ENCODE measurements at regions not wholly inside any gene's neighbourhood (a gene's known extent, or its start where the extent isn't known, plus 50 kb on each side); places are given as distances from the start of the nearest gene placed in this dataset.

- peak overlapping the region in 3 of 7 experiments; percentile 28 to 52 (median 28) for H3K4me3 ChIP-seq (ENCODE audit: control insufficient read depth in 1 of 7, extremely low read depth in 1 of 7, insufficient read depth in 4 of 7, low read depth in 2 of 7, low read length in 6 of 7)
Observed at GRCh38 chr1:234844479-234845031, 234.6 kb upstream of the IRF2BP2 start.

GRCh38 chr1:234843946-234844345, 234.0 kb upstream of the IRF2BP2 start:
- H3K4me1 ChIP-seq (ENCODE audit: control extremely low read depth in 1 of 4, control insufficient read depth in 4 of 4, insufficient read depth in 4 of 4, low read length in 3 of 4) = peaks cover 47 to 80% (median 56%) of the 10 kb centered on the region in 4 experiments

More at GRCh38 chr1:234844479-234845031, 234.6 kb upstream of the IRF2BP2 start:
- WGBS (ENCODE audit: insufficient coverage) = 46% methylated on average over 3 of the region's 7 CpGs
- POLR2A ChIA-PET = interaction anchor here (0.7 to 1.4 kb wide), 3 partner anchors 18 to 660 kb away, joined by 4 to 5 read pairs (median 5); no protein-coding TSS in a partner anchor
- peaks cover 49 to 79% (median 58%) of the 10 kb centered on the region in 4 experiments for H3K4me1 ChIP-seq (ENCODE audit: control extremely low read depth in 1 of 4, control insufficient read depth in 4 of 4, insufficient read depth in 4 of 4, low read length in 3 of 4)
- no peaks in the 10 kb centered on the region for H3K36me3 ChIP-seq (ENCODE audit: control insufficient read depth in 4 of 4, insufficient read depth in 4 of 4, low read length in 3 of 4)
- H3K27ac ChIP-seq (ENCODE audit: insufficient read depth in 1 of 2, low read depth in 1 of 2, low read length in 2 of 2, poor library complexity in 1 of 2, severe bottlenecking in 2 of 2) = peak overlapping the region; percentile 10 to 52
- no peaks in the 10 kb centered on the region for H3K27me3 ChIP-seq (replicated peaks in 2 of 5; ENCODE audit: control insufficient read depth in 4 of 5, insufficient read depth in 5 of 5, low read length in 4 of 5)
- DNase-seq = peak in 1 of 3 donors; percentile 47
- H3K9me3 ChIP-seq (ENCODE audit: control extremely low read depth in 1 of 5, control insufficient read depth in 4 of 5, insufficient read depth in 2 of 5, low read depth in 1 of 5, low read length in 4 of 5) = no peaks in the 10 kb centered on the region
- CTCF ChIA-PET = interaction anchor here (1.0 to 2.4 kb wide), 11 partner anchors 10 to 238 kb away, joined by 3 to 6 read pairs (median 3); partner anchors contain the start of gene IRF2BP2

DNA sequence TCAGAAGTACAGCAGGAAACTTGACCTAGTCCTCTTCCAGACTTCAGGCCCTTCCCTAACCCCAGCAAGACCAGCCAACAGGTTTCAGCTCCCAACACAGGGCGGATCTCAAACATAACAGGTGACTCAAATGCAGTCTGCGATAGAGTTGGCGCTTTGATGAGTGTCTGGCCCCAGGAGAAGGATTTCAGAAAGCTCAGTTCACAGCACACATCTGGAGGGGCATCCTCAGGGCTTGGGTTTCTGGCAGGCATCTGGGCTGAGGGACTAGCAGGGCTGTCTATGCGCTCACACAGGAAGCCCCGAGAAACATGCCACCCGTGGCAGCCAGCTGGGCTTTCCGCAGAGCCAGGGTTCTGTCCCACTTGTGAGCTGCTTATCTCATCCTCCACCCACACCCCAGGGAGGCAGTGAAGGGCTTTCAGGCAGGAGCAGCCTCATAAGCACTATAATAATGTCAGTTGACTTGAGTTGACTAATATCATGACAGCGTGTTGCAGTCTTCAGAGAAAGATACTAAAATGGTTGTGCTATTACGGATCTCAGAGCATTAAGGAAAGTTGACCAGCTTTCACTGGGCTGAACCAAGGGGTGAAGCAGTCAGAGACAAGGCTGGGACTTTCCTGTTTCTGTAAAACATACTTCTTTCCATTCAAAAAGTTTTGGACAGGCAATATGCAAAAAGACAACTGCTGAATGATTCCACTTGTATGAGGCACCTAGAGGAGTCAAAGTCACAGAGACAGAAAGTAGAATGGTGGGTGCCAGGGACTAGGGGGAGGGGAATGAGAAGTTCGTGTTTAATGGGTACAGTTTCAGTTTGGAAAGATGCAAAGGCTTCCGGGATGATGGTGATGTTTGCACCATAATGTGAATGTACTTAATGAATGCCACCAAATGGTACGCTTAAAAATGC, 233.0 kb upstream of the IRF2BP2 start:
- ChIA-PET CTCF (interaction anchor here (0.7 to 2.5 kb wide), 8 partner anchors 10 to 119 kb away, joined by 3 to 12 read pairs (median 3); no protein-coding TSS in a partner anchor), POLR2A (interaction anchor here (0.6 to 1.4 kb wide), 5 partner anchors 16 to 231 kb away, joined by 3 to 5 read pairs (median 3); no protein-coding TSS in a partner anchor)

More at GRCh38 chr1:234843946-234844345, 234.0 kb upstream of the IRF2BP2 start:
- H3K9me3 ChIP-seq (ENCODE audit: control extremely low read depth in 1 of 5, control insufficient read depth in 4 of 5, insufficient read depth in 2 of 5, low read depth in 1 of 5, low read length in 4 of 5) = no peaks in the 10 kb centered on the region
- peak overlapping the region in 1 of 7 experiments; percentile 28 for H3K4me3 ChIP-seq (ENCODE audit: control insufficient read depth in 1 of 7, extremely low read depth in 1 of 7, insufficient read depth in 4 of 7, low read depth in 2 of 7, low read length in 6 of 7)
- peak overlapping the region in 1 of 2 experiments; percentile 10 for H3K27ac ChIP-seq (ENCODE audit: insufficient read depth in 1 of 2, low read depth in 1 of 2, low read length in 2 of 2, poor library complexity in 1 of 2, severe bottlenecking in 2 of 2)
- ChIA-PET CTCF (interaction anchor here (0.7 to 2.4 kb wide), 5 partner anchors 11 to 234 kb away, joined by 3 to 6 read pairs (median 3); partner anchors contain the start of gene IRF2BP2), POLR2A (interaction anchor here (1.4 kb wide), 2 partner anchors 17 to 120 kb away, joined by 4 to 5 read pairs; no protein-coding TSS in a partner anchor)
- WGBS (ENCODE audit: insufficient coverage) = no CpG with 5 or more reads among the region's 3 CpGs
- no peaks in the 10 kb centered on the region for H3K27me3 ChIP-seq (replicated peaks in 2 of 5; ENCODE audit: control insufficient read depth in 4 of 5, insufficient read depth in 5 of 5, low read length in 4 of 5)
- H3K36me3 ChIP-seq (ENCODE audit: control insufficient read depth in 4 of 4, insufficient read depth in 4 of 4, low read length in 3 of 4) = no peaks in the 10 kb centered on the region
- DNase-seq = no peak

GRCh38 chr1:234841710-234842231, 231.8 kb upstream of the IRF2BP2 start:
- Histone ChIP-seq H3K9me3 (ENCODE audit: control extremely low read depth in 1 of 5, control insufficient read depth in 4 of 5, insufficient read depth in 2 of 5, low read depth in 1 of 5, low read length in 4 of 5) (no peaks in the 10 kb centered on the region), H3K4me1 (ENCODE audit: control extremely low read depth in 1 of 4, control insufficient read depth in 4 of 4, insufficient read depth in 4 of 4, low read length in 3 of 4) (peaks cover 47 to 74% (median 57%) of the 10 kb centered on the region in 4 experiments), H3K27me3 (replicated peaks in 2 of 5; ENCODE audit: control insufficient read depth in 4 of 5, insufficient read depth in 5 of 5, low read length in 4 of 5) (no peaks in the 10 kb centered on the region), H3K27ac (ENCODE audit: insufficient read depth in 1 of 2, low read depth in 1 of 2, low read length in 2 of 2, poor library complexity in 1 of 2, severe bottlenecking in 2 of 2) (no peak overlapping the region), H3K4me3 (ENCODE audit: control insufficient read depth in 1 of 7, extremely low read depth in 1 of 7, insufficient read depth in 4 of 7, low read depth in 2 of 7, low read length in 6 of 7) (peak overlapping the region in 1 of 7 experiments; percentile 18), H3K36me3 (ENCODE audit: control insufficient read depth in 4 of 4, insufficient read depth in 4 of 4, low read length in 3 of 4) (no peaks in the 10 kb centered on the region)
- WGBS (ENCODE audit: insufficient coverage) = 90% methylated on average over 5 of the region's 7 CpGs
- POLR2A ChIA-PET = interaction anchor here (0.5 to 1.1 kb wide), 5 partner anchors 67 to 230 kb away, joined by 3 to 10 read pairs (median 3); no protein-coding TSS in a partner anchor
- peak in 2 of 3 donors; percentile 79 to 80 for DNase-seq
- CTCF ChIA-PET = interaction anchor here (0.8 to 2.5 kb wide), 11 partner anchors 8 to 138 kb away, joined by 3 to 12 read pairs (median 3); no protein-coding TSS in a partner anchor

More for the DNA sequence above, 233.0 kb upstream of the IRF2BP2 start:
- Histone ChIP-seq H3K27ac (ENCODE audit: insufficient read depth in 1 of 2, low read depth in 1 of 2, low read length in 2 of 2, poor library complexity in 1 of 2, severe bottlenecking in 2 of 2) (peak overlapping the region; percentile 16 to 51), H3K4me1 (ENCODE audit: control extremely low read depth in 1 of 4, control insufficient read depth in 4 of 4, insufficient read depth in 4 of 4, low read length in 3 of 4) (peaks cover 47 to 81% (median 58%) of the 10 kb centered on the region in 4 experiments), H3K4me3 (ENCODE audit: control insufficient read depth in 1 of 7, extremely low read depth in 1 of 7, insufficient read depth in 4 of 7, low read depth in 2 of 7, low read length in 6 of 7) (peak overlapping the region in 3 of 7 experiments; percentile 2 to 39 (median 15)), H3K9me3 (ENCODE audit: control extremely low read depth in 1 of 5, control insufficient read depth in 4 of 5, insufficient read depth in 2 of 5, low read depth in 1 of 5, low read length in 4 of 5) (no peaks in the 10 kb centered on the region), H3K27me3 (replicated peaks in 2 of 5; ENCODE audit: control insufficient read depth in 4 of 5, insufficient read depth in 5 of 5, low read length in 4 of 5) (no peaks in the 10 kb centered on the region), H3K36me3 (ENCODE audit: control insufficient read depth in 4 of 4, insufficient read depth in 4 of 4, low read length in 3 of 4) (no peaks in the 10 kb centered on the region)
- peak; percentile 36 to 93 (median 87) for DNase-seq
- 43% methylated on average over 12 of the region's 12 CpGs for WGBS (ENCODE audit: insufficient coverage)

GRCh38 chr1:234841281-234841680, 231.3 kb upstream of the IRF2BP2 start:
- no peaks in the 10 kb centered on the region for H3K27me3 ChIP-seq (replicated peaks in 2 of 5; ENCODE audit: control insufficient read depth in 4 of 5, insufficient read depth in 5 of 5, low read length in 4 of 5)
- H3K27ac ChIP-seq (ENCODE audit: insufficient read depth in 1 of 2, low read depth in 1 of 2, low read length in 2 of 2, poor library complexity in 1 of 2, severe bottlenecking in 2 of 2) = no peak overlapping the region
- CTCF ChIA-PET = interaction anchor here (0.8 to 2.5 kb wide), 9 partner anchors 8 to 139 kb away, joined by 3 to 12 read pairs (median 3); no protein-coding TSS in a partner anchor
- no peaks in the 10 kb centered on the region for H3K9me3 ChIP-seq (ENCODE audit: control extremely low read depth in 1 of 5, control insufficient read depth in 4 of 5, insufficient read depth in 2 of 5, low read depth in 1 of 5, low read length in 4 of 5)
- WGBS (ENCODE audit: insufficient coverage) = 85% methylated on average over 3 of the region's 3 CpGs
- H3K4me3 ChIP-seq (ENCODE audit: control insufficient read depth in 1 of 7, extremely low read depth in 1 of 7, insufficient read depth in 4 of 7, low read depth in 2 of 7, low read length in 6 of 7) = no peak overlapping the region
- peaks cover 47 to 79% (median 57%) of the 10 kb centered on the region in 4 experiments for H3K4me1 ChIP-seq (ENCODE audit: control extremely low read depth in 1 of 4, control insufficient read depth in 4 of 4, insufficient read depth in 4 of 4, low read length in 3 of 4)
- DNase-seq = no peak
- H3K36me3 ChIP-seq (ENCODE audit: control insufficient read depth in 4 of 4, insufficient read depth in 4 of 4, low read length in 3 of 4) = no peaks in the 10 kb centered on the region
- POLR2A ChIA-PET = interaction anchor here (0.5 to 1.1 kb wide), 4 partner anchors 71 to 230 kb away, joined by 3 to 10 read pairs (median 3); no protein-coding TSS in a partner anchor

- Histone ChIP-seq H3K9me3 (ENCODE audit: control extremely low read depth in 1 of 5, control insufficient read depth in 4 of 5, insufficient read depth in 2 of 5, low read depth in 1 of 5, low read length in 4 of 5) (no peaks in the 10 kb centered on the region), H3K27ac (ENCODE audit: insufficient read depth in 1 of 2, low read depth in 1 of 2, low read length in 2 of 2, poor library complexity in 1 of 2, severe bottlenecking in 2 of 2) (no peak overlapping the region), H3K4me1 (ENCODE audit: control extremely low read depth in 1 of 4, control insufficient read depth in 4 of 4, insufficient read depth in 4 of 4, low read length in 3 of 4) (peaks cover 47 to 83% (median 56%) of the 10 kb centered on the region in 4 experiments), H3K36me3 (ENCODE audit: control insufficient read depth in 4 of 4, insufficient read depth in 4 of 4, low read length in 3 of 4) (no peaks in the 10 kb centered on the region), H3K27me3 (replicated peaks in 2 of 5; ENCODE audit: control insufficient read depth in 4 of 5, insufficient read depth in 5 of 5, low read length in 4 of 5) (no peaks in the 10 kb centered on the region), H3K4me3 (ENCODE audit: control insufficient read depth in 1 of 7, extremely low read depth in 1 of 7, insufficient read depth in 4 of 7, low read depth in 2 of 7, low read length in 6 of 7) (no peak overlapping the region)
- ChIA-PET CTCF (interaction anchor here (0.8 to 2.5 kb wide), 6 partner anchors 9 to 139 kb away, joined by 3 to 12 read pairs (median 3); no protein-coding TSS in a partner anchor), POLR2A (interaction anchor here (0.8 kb wide), 1 partner anchor 229 kb away, joined by 3 read pairs; no protein-coding TSS in a partner anchor)
- peak in 2 of 3 donors; percentile 51 to 56 for DNase-seq
- 100% methylated on average over 2 of the region's 2 CpGs for WGBS (ENCODE audit: insufficient coverage)
Observed at GRCh38 chr1:234840843-234841242, 230.9 kb upstream of the IRF2BP2 start.
